ENCODE measurements at regions not wholly inside any gene's neighbourhood (a gene's known extent, or its start where the extent isn't known, plus 50 kb on each side); places are given as distances from the start of the nearest gene placed in this dataset.

DNA sequence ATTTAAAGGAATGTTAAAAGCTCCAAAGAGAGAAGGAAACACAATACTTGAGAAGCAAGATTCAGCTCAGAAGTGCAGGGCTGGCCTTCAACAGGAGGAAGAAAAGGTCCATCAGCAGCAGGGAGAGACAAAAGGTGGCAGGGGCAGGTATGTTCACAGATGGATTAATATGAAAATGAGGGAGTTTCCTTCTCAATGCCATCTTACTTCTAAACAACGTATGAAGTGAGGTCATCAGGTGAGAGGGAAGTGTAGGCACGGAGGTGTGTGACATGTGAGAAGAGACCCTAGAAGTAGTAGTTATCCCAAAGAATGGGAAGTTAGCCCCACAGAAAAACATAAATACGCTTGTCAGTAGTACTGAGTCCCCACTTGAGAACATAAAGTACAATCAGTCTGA is 122.5 kb downstream of the CCER1 start:
- WGBS, 2 experiments = 89 to 95% methylated on average over 3 of the region's 3 CpGs
- Histone ChIP-seq H3K9me3 (ENCODE audit: control insufficient read depth, low read length) (no peaks in the 10 kb centered on the region), H3K4me1 (ENCODE audit: control insufficient read depth, insufficient read depth, low read length) (no peaks in the 10 kb centered on the region), H3K27me3 (ENCODE audit: control insufficient read depth, insufficient read depth, low read length, poor library complexity, severe bottlenecking) (no peaks in the 10 kb centered on the region), H3K27ac (ENCODE audit: insufficient read depth, low read depth, low read length, poor library complexity, severe bottlenecking) (no peak overlapping the region), H3K4me3 (ENCODE audit: insufficient read depth, low read depth, low read length) (no peak overlapping the region), H3K36me3 (ENCODE audit: control insufficient read depth, insufficient read depth, low read length) (no peaks in the 10 kb centered on the region)

DNA sequence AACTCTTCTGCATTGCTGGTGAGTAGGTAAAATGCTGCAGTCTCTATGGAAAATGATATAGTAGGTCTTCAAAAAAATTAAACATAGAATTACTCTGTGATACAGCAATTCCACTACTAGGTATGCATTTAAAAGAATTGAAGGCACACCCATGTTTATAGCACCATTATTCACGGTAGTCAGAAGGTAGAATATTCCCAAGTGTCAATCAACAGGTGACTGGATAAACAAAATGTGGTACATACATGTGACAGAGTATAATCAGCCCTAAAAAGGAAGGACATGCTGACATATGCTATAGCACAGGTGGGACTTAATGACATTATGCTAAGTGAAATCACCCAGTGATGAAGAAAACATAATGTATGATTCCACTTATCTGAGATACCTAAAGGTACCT is 123.3 kb downstream of the CCER1 start:
- H3K9me3 ChIP-seq (ENCODE audit: control insufficient read depth, low read length) = no peaks in the 10 kb centered on the region
- H3K27ac ChIP-seq (ENCODE audit: insufficient read depth, low read depth, low read length, poor library complexity, severe bottlenecking) = no peak overlapping the region
- no peak overlapping the region for H3K4me3 ChIP-seq (ENCODE audit: insufficient read depth, low read depth, low read length)
- no peaks in the 10 kb centered on the region for H3K36me3 ChIP-seq (ENCODE audit: control insufficient read depth, insufficient read depth, low read length)
- no peaks in the 10 kb centered on the region for H3K4me1 ChIP-seq (ENCODE audit: control insufficient read depth, insufficient read depth, low read length)
- WGBS, 2 experiments = 96 to 100% methylated on average over 1 of the region's 1 CpG
- H3K27me3 ChIP-seq (ENCODE audit: control insufficient read depth, insufficient read depth, low read length, poor library complexity, severe bottlenecking) = no peaks in the 10 kb centered on the region

DNA sequence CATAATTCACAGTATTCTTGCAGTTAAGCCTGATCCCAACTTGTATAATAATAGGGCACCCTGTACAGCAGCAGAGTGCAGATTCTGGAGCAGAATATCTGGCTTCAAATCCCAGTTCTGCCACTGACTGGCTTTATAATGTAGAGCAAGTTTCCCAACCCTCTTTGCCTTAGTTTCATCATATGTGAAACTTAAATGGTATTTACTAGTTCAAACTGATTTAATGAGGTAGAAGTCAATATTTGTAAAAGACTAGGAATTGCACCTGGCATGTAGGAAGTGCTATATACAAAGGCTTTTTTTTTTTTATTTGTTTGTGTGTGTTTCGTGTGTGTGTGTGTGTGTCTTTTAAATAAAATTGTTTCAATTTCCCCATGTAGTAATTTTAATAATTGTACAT is 125.9 kb downstream of the CCER1 start:
- Histone ChIP-seq H3K4me1 (ENCODE audit: control insufficient read depth, insufficient read depth, low read length) (no peaks in the 10 kb centered on the region), H3K27ac (ENCODE audit: insufficient read depth, low read depth, low read length, poor library complexity, severe bottlenecking) (no peak overlapping the region), H3K4me3 (ENCODE audit: insufficient read depth, low read depth, low read length) (no peak overlapping the region), H3K9me3 (ENCODE audit: control insufficient read depth, low read length) (no peaks in the 10 kb centered on the region), H3K27me3 (ENCODE audit: control insufficient read depth, insufficient read depth, low read length, poor library complexity, severe bottlenecking) (no peaks in the 10 kb centered on the region), H3K36me3 (ENCODE audit: control insufficient read depth, insufficient read depth, low read length) (no peaks in the 10 kb centered on the region)
- no CpG with 5 or more reads among the region's 1 CpG for WGBS, 2 experiments

DNA sequence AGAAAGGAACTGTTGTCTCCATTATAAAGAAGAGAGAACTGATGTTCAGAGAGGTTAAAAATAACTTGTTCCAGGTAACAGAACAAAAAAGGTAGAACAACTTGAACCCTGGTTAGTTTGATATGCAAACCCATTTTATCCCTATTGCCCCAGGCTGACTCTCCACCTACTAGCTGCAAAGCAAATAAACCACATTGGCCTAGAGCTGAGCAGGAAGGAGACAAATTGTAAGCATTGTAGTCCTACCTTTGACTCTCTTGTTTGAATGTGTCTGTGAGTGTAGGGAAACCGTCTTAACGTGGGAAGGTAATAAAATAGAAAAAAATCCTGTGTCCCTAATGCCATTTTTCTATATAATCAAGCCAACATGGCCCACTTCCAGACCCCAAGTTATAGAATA is 126.4 kb downstream of the CCER1 start:
- H3K9me3 ChIP-seq (ENCODE audit: control insufficient read depth, low read length) = no peaks in the 10 kb centered on the region
- WGBS, 2 experiments = 79% methylated on average over 2 of the region's 2 CpGs; no CpG with 5 or more reads in 1 of the 2 experiments
- no peaks in the 10 kb centered on the region for H3K27me3 ChIP-seq (ENCODE audit: control insufficient read depth, insufficient read depth, low read length, poor library complexity, severe bottlenecking)
- H3K36me3 ChIP-seq (ENCODE audit: control insufficient read depth, insufficient read depth, low read length) = no peaks in the 10 kb centered on the region
- H3K27ac ChIP-seq (ENCODE audit: insufficient read depth, low read depth, low read length, poor library complexity, severe bottlenecking) = no peak overlapping the region
- H3K4me3 ChIP-seq (ENCODE audit: insufficient read depth, low read depth, low read length) = no peak overlapping the region
- no peaks in the 10 kb centered on the region for H3K4me1 ChIP-seq (ENCODE audit: control insufficient read depth, insufficient read depth, low read length)

DNA sequence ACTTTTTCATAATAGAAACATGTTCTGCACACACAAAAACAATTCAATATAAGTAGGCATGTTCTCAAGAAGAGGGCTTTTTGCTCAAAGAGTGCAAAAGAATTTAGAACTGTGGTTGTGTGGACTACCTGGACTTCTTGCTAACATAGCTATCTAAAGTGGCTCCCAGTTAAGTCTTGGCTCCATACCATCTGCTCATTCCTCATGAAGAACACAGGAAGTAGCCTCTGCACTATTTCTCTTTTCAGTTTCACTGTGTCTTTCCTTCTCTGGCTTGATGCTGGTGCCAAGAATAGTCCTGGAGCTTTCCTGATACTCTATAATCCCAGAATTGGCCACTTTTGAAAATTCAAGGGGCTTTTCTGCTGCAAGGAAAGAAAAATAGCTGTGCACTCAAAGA is 127.4 kb downstream of the CCER1 start:
- H3K36me3 ChIP-seq (ENCODE audit: control insufficient read depth, insufficient read depth, low read length) = no peaks in the 10 kb centered on the region
- no peaks in the 10 kb centered on the region for H3K9me3 ChIP-seq (ENCODE audit: control insufficient read depth, low read length)
- H3K27ac ChIP-seq (ENCODE audit: insufficient read depth, low read depth, low read length, poor library complexity, severe bottlenecking) = no peak overlapping the region
- H3K4me3 ChIP-seq (ENCODE audit: insufficient read depth, low read depth, low read length) = no peak overlapping the region
- no peaks in the 10 kb centered on the region for H3K27me3 ChIP-seq (ENCODE audit: control insufficient read depth, insufficient read depth, low read length, poor library complexity, severe bottlenecking)
- no peaks in the 10 kb centered on the region for H3K4me1 ChIP-seq (ENCODE audit: control insufficient read depth, insufficient read depth, low read length)

DNA sequence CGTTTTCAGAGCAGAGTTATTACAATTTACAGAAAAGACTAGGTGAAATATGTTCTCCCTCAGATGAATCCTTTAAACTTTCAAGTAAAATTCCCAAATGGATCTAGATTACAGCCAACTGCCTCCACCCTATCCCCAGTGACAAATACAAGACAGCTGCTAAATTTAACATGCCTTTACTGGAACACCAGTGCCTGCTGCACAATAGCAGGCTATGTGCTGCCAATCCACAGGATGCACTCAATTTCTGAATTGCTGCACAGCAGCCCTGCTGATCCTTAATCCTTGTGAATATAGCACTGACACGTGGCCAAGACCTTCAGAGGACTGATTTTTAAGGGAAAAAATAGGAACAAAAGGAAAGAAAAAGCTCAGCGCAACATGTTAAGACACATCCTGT is 128.9 kb downstream of the CCER1 start:
- H3K27ac ChIP-seq (ENCODE audit: insufficient read depth, low read depth, low read length, poor library complexity, severe bottlenecking) = no peak overlapping the region
- no peaks in the 10 kb centered on the region for H3K27me3 ChIP-seq (ENCODE audit: control insufficient read depth, insufficient read depth, low read length, poor library complexity, severe bottlenecking)
- no peaks in the 10 kb centered on the region for H3K36me3 ChIP-seq (ENCODE audit: control insufficient read depth, insufficient read depth, low read length)
- H3K4me3 ChIP-seq (ENCODE audit: insufficient read depth, low read depth, low read length) = no peak overlapping the region
- H3K4me1 ChIP-seq (ENCODE audit: control insufficient read depth, insufficient read depth, low read length) = no peaks in the 10 kb centered on the region
- H3K9me3 ChIP-seq (ENCODE audit: control insufficient read depth, low read length) = no peaks in the 10 kb centered on the region
- 85 to 94% methylated on average over 3 of the region's 3 CpGs for WGBS, 2 experiments

DNA sequence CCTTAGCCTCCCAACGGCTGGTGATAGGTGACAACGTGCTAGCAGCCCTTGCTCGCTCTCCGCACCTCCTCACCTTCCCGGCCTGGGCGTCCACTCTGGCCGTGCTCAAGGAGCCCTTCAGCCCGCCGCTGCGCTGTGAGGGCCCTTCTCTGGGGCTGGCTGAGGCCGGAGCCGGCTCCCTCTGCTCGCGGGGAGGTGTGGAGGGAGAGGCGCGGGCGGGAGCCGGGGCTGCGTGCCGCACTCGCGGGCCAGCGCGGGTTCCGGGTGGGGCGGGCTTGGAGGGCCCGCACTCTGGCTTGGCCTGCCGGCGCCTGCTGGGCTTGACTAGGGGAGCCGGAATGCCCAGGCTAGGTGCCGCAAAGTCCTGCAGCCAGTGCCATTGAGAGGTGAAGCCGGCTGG is 131.1 kb downstream of the CCER1 start:
- Histone ChIP-seq H3K9me3 (ENCODE audit: control insufficient read depth, low read length) (no peaks in the 10 kb centered on the region), H3K4me3 (ENCODE audit: insufficient read depth, low read depth, low read length) (no peak overlapping the region), H3K27ac (ENCODE audit: insufficient read depth, low read depth, low read length, poor library complexity, severe bottlenecking) (no peak overlapping the region), H3K27me3 (ENCODE audit: control insufficient read depth, insufficient read depth, low read length, poor library complexity, severe bottlenecking) (no peaks in the 10 kb centered on the region), H3K36me3 (ENCODE audit: control insufficient read depth, insufficient read depth, low read length) (no peaks in the 10 kb centered on the region), H3K4me1 (ENCODE audit: control insufficient read depth, insufficient read depth, low read length) (no peaks in the 10 kb centered on the region)
- WGBS, 2 experiments = 97% methylated on average over 32 of the region's 32 CpGs

DNA sequence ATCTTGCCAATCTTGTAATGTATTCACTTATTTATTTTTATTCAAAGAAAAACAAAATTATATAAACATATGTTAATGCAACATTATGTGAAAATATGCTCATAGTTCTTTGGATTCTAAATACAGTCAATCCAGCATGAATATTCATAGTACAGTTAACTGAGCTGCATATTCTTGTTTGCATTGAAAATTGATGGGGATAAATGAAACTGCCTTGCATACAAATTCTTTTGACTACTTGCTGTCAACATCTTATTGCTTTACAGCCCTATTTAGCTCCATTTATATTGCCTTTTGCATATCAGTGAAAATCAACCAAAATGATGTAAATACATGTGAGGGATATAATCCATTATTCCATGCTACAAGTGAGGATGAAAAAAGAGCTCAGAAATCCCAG is 135.3 kb downstream of the CCER1 start:
- Histone ChIP-seq H3K4me3 (ENCODE audit: insufficient read depth, low read depth, low read length) (no peak overlapping the region), H3K36me3 (ENCODE audit: control insufficient read depth, insufficient read depth, low read length) (no peaks in the 10 kb centered on the region), H3K27ac (ENCODE audit: insufficient read depth, low read depth, low read length, poor library complexity, severe bottlenecking) (no peak overlapping the region), H3K9me3 (ENCODE audit: control insufficient read depth, low read length) (no peaks in the 10 kb centered on the region), H3K4me1 (ENCODE audit: control insufficient read depth, insufficient read depth, low read length) (no peaks in the 10 kb centered on the region), H3K27me3 (ENCODE audit: control insufficient read depth, insufficient read depth, low read length, poor library complexity, severe bottlenecking) (no peaks in the 10 kb centered on the region)

DNA sequence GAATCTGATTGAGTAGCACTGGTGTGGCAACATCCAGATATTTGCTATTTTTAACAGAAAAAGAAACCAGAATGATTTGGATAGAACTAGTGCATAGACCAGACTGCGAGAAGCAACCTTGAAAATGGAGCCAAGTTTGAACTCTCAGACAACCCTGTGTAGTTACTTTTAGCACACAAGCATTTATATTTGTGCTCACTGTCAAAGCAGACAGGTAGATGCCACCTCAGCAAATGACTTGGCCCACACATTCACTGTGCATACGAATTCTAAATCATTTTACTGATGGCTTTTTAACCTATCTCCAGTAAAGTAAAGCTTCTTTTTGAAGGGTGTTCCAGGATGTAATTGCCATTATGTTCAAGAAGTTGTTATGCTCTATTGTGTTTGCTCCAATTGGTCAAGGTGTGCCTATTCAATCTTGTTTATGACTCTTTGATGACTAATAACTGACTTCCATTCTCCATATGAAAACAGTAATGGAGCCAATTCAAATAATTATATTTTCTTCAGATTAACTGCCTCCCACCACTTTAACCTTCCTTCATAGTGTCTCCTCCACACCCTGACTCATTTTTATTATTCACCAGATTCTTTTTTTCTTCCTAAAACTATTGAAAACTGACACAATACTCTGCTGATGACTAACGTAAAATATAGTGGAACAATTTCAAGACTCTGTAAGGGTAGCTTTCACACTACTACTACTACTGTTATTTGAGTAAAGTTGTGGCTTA is 138.5 kb downstream of the CCER1 start:
- Histone ChIP-seq H3K9me3 (ENCODE audit: control insufficient read depth, low read length) (no peaks in the 10 kb centered on the region), H3K36me3 (ENCODE audit: control insufficient read depth, insufficient read depth, low read length) (no peaks in the 10 kb centered on the region), H3K4me3 (ENCODE audit: insufficient read depth, low read depth, low read length) (no peak overlapping the region), H3K27ac (ENCODE audit: insufficient read depth, low read depth, low read length, poor library complexity, severe bottlenecking) (no peak overlapping the region), H3K27me3 (ENCODE audit: control insufficient read depth, insufficient read depth, low read length, poor library complexity, severe bottlenecking) (no peaks in the 10 kb centered on the region), H3K4me1 (ENCODE audit: control insufficient read depth, insufficient read depth, low read length) (no peaks in the 10 kb centered on the region)
- 91 to 94% methylated on average over 2 to 3 of the region's 3 CpGs for WGBS, 2 experiments

DNA sequence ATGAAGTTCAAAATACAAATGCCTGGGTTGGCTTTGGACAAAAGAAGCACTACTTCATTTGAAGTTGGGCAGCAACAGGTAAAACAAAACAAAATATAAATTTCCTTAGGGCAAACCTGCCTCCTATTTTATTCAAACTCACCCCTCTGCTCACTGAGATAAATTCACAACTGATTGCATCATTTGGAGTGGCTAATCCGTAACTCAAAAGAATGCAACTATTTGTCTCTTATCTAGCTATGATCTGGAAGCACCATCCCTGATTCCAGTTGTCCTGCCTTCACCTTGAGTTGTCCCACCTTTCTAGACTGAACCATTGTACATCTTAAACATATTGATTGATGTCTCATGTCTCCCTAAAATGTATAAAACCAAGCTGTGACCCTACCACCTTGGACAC is 145.0 kb downstream of the CCER1 start:
- Histone ChIP-seq H3K27me3 (ENCODE audit: control insufficient read depth, insufficient read depth, low read length, poor library complexity, severe bottlenecking) (no peaks in the 10 kb centered on the region), H3K9me3 (ENCODE audit: control insufficient read depth, low read length) (no peaks in the 10 kb centered on the region), H3K36me3 (ENCODE audit: control insufficient read depth, insufficient read depth, low read length) (no peaks in the 10 kb centered on the region), H3K4me3 (ENCODE audit: insufficient read depth, low read depth, low read length) (no peak overlapping the region), H3K27ac (ENCODE audit: insufficient read depth, low read depth, low read length, poor library complexity, severe bottlenecking) (no peak overlapping the region), H3K4me1 (ENCODE audit: control insufficient read depth, insufficient read depth, low read length) (no peaks in the 10 kb centered on the region)
- WGBS, 2 experiments = 92 to 96% methylated on average over 1 of the region's 1 CpG

DNA sequence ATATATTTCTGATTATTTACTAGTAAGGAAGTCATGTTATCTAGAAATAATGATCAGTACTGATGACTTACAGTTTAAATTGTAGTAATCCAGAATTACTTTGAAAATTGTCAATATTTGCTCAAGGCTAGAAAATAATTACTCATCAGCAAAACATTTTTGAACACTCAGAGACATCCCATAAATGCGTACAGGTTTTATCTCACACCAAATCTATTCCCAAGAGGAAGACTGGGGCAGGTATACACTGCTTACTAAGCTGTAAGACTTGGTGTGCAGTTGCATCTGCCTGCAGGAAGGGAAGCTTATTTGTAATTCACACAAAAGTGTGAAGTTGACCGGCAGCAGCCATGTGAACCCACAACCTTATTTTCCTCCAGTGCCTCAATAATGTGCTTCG is 146.4 kb downstream of the CCER1 start:
- no peaks in the 10 kb centered on the region for H3K4me1 ChIP-seq (ENCODE audit: control insufficient read depth, insufficient read depth, low read length)
- H3K9me3 ChIP-seq (ENCODE audit: control insufficient read depth, low read length) = no peaks in the 10 kb centered on the region
- H3K4me3 ChIP-seq (ENCODE audit: insufficient read depth, low read depth, low read length) = no peak overlapping the region
- H3K27ac ChIP-seq (ENCODE audit: insufficient read depth, low read depth, low read length, poor library complexity, severe bottlenecking) = no peak overlapping the region
- H3K27me3 ChIP-seq (ENCODE audit: control insufficient read depth, insufficient read depth, low read length, poor library complexity, severe bottlenecking) = no peaks in the 10 kb centered on the region
- WGBS, 2 experiments = 93 to 100% methylated on average over 1 to 2 of the region's 3 CpGs
- H3K36me3 ChIP-seq (ENCODE audit: control insufficient read depth, insufficient read depth, low read length) = no peaks in the 10 kb centered on the region
